HL-60/S4 treated with retinoic acid at 250 ng/mL for 4 days and 3 days (cell line): ENCODE measurements at regions not wholly inside any gene's neighbourhood (a gene's known extent, or its start where the extent isn't known, plus 50 kb on each side); places are given as distances from the start of the nearest gene placed in this dataset.

Experiments used
- in situ Hi-C: fragments of 300-500 bp; cut with MboI; formaldehyde crosslinking; loops from 2 replicates; pipeline ENCODE4 v1.7.0; 2022; ENCODE audit warnings: low sequenced_read_pairs

DNA sequence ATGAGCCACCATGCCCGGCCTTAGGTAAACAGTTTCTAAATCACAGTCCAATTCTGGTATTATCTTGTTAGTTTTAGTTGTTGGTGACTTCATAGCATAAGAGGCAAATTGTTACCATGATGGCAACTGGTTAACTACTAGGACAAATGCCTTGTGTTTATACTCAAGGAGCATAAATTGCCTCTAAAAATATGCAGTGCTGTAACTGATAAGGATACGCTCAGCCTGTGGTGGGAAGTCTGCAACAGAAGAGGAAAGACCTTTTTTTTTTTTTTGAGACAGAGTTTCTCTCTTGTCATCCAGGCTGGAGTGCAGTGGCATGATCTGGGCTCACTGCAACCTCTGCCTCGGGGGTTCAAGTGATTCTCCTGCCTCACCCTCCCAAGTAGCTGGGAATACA, 311.9 kb upstream of the ARGLU1 start:
- in situ Hi-C loops = no loop called here

DNA sequence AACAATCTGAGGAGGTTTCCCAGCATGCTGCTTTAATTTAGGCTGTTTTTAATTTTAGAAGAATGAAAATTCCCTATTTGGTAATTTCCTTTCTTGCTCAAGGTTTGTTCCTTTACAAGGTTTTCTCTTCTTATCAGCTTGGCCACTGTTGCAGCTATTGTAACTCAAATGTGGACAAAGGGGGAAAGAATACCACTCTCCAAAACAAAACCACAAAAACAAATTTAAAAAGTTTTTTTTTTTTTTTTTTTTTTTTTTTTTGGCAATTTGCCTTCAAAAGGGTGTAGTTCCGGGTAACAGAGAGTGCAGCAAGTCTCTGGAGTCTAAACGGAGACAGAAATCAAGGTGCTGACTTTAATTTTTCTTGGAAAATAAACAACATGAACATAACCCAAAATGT, 306.4 kb upstream of the ARGLU1 start:
- in situ Hi-C loops = no loop called here

DNA sequence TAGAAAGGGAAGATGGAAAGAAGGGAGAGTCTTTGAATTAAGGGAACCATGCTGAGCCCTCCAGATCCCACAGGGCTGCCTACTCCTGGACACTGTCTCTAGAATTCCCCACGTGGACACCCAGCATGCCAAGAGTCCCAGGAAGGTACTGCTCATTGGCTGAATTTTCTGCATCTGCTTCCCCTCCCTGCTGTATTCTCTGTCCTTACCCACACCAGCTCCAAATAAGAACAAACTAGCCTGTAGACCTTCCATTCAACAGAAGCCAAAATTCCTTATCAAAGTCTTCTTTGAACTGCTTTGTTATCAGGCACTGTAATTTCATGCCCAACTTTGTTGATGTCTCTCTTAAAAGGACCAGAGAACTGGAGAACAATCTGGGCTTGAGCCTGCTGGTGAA, 305.9 kb upstream of the ARGLU1 start:
- in situ Hi-C loops = no loop called here

DNA sequence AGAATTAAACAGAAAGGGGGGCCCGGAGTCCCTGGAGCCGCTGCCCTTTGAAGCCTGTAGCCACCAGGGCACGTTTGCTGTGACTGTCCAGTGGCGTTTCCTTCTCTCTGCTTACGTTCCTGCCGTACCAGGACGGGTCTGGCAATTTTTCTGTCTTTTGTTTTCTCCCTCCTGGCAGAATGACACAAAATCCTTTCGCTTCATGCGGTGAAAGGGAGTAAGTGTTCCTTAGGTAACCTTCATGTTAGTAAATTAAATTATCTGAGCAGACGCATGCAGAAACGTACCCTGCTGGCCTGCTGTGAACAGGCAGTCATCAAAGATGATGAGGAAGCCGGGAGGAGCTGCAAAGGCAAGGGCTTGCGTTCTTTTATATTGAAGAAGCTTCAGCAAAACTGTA, 299.3 kb upstream of the ARGLU1 start:
- in situ Hi-C loops = no loop called here

DNA sequence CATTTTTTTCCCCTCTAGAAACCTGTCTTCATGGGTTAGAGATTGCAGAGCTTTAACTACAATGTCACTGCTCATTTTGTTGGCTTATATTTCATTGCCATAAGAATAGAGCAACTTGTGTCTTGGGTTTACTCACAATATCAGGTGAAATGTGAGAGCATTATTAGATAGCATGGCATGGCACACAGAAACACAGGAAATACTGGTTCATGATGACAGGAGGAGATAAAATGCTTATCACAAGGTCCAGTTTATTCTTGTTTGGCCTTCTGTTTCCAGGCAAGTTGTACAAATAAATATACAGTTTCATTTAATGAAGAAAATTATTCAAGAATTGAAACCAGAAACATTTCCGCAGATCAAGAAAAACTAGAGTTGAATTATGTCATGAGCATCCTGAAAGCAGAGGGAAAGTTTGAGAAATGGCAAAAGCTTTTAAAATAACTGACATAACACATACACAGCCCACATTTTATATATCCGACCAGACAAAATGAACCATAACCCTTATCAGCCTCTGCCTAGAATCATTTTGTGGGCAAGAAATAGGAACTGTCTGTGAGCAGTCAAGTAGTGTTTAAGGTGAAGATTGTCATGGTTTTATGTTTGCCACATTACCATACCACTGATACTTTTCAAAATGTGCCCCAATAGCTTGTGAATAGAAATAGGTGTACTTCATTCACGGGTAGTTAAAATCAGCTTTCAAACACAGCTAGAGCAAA, 297.9 kb upstream of the ARGLU1 start:
- in situ Hi-C loops = no loop called here

DNA sequence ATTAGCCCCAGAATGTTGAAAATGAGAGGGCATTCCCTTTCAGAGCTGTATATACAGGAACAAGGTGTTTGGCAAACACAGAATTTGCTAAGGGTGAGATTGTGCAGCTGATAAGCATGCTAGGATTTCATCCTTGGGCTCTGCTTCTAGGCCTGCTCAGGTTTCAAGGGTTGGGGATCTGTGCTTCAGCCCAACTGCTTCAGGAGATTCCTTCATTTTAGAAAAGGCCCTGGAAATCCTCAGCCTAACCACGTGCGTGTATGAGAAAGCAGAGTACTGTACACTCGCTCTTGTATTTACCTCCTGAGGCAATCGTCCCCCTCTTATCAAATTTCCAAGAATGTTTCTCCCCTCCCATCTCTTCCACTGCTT, 291.6 kb upstream of the ARGLU1 start:
- in situ Hi-C loops = no loop called here

DNA sequence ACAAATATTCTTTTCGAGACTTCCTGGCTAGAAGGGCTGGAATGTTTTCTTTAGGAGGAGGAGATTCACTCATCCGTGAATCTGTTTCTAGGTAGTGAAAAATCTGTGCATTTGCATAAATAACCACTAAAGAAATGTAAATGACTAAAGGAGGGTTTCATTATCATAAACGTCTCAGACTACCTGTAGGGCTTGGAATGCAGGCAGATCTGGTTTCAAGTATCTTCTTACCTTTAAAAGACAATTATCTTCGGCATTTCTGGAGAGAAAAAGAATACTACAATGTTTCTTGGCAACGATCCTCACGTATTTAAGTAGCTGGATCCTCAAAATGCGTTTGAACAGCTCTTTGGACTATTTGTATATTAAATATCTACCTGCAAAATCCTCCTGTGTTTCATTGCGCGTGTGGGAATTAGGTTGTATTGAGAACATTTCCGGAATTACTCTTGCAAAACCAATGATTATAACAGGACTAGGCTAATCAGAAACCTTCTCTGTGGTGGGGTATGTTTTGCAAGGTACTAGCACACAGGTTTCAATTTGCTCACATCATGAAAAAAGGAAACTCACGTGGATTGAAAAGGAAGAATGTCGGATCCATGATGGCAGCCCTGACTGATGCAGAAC, 291.1 kb upstream of the ARGLU1 start:
- in situ Hi-C loops = no loop called here

DNA sequence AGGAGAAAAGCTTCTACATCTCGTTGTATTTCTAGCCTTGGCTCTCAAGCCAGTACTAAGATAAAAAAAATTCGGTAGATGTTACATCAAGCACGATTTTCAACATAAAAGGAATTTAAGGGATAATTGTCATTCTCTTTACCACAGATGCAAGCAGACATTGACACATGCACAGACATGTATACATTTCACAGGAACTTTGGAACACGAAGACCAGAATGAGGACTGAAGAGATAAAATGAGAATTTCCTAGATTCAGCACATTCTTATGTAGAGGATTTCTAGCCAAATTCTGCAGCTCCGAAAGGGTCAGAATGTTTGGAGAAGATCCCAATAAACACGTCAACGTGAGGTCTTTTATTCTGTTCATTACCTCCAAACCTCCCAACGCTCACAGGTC, 284.5 kb upstream of the ARGLU1 start:
- in situ Hi-C loops = no loop called here

DNA sequence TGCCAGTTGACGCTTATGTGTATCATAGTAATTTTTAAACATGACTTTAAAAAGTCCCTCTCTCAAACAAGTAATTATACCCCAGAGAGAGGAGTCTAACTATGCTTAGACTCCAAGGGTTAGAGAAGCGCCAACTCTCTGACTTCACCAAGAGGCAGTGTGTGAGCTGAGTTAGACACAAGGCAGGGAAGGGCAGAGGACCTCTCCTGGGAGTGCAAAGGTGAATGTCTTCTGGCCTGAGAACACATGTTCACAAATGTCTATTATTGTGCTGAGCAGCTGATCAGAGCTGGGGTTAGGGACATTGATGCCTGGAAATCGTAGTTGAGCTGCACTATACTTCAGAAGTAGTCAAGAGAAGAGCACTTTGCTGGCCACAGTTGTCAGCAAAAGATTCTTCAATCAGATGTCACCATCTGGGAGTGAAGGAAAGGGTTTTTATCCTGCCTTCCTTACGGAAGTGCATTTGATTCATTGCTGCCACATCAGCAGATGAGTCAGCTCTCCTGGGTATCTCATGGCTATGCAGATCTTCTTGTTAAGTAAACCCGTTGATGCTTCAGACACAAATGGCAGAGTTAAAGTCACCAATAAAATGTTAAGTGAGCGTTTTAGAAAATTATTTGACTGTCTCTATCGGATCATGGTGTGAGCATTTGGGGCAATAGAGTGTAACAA, 283.2 kb upstream of the ARGLU1 start:
- in situ Hi-C loops = no loop called here

DNA sequence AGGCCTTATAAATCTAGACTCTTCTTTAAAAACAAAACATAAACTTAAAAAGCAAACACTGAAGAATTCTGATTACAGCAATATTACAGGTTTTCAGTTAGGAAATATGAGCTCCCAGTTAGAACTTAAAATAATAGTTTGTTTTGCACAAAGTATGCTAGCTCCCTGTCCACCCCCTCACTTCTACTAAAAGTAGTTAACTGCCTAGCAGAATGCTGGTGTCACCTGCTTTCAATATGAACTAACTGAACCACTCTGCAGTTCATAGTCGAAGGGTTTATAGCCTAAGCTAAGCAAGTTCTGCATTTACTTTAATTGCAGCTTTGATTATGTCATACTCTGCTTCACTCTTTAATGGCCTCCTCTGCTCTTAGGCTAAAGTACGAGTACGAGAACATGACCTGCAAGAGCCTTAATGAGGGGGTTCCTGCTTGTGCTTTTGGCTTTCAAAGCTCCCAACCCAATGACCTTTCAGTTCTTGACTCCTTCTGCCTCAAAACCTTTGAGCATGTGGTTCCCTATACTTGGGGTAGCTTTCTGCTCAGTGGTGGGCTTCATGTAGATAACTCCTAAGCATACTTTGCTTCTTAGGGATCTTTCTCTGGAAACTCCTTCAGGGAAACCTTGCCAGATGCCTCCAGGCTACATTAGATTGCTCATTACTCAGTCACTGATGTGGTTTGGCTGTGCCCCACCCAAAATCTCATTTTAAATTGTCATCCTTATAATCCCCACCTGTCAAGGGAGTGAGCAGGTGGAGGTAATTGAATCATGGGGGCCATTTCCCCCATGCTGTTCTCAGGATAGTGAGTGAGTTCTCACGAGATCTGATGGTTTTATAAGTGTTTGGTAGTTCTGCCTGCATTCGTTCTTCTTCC, 278.9 kb upstream of the ARGLU1 start:
- in situ Hi-C loops = no loop called here

DNA sequence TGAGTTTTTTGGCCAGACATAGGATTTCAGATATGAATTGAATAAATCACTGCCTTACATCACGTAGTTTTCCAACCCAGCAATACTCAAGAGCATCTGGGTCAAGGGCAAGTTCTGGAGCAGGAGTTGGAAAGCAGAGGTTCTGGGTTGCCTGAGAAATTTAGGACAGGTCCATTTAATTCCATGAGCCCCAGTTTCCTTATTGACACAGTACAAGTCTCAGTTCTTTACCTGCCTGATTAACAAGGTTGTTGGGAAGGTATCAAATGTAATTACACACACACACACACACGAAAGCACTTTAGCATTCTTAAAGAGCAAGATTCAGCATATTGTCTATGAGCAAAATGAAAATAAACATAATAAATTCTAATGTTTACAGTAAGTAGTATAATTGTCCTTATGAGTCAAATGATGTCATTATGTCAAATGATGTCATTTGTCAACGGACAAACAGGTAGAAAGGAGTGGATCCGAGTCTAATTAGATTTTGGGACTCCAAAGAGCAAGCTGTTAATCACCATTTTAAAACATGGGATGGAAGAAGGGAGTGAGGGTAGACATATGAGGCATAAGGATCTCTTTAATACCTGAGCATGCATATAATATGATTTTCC, 268.4 kb upstream of the ARGLU1 start:
- in situ Hi-C loops = no loop called here

DNA sequence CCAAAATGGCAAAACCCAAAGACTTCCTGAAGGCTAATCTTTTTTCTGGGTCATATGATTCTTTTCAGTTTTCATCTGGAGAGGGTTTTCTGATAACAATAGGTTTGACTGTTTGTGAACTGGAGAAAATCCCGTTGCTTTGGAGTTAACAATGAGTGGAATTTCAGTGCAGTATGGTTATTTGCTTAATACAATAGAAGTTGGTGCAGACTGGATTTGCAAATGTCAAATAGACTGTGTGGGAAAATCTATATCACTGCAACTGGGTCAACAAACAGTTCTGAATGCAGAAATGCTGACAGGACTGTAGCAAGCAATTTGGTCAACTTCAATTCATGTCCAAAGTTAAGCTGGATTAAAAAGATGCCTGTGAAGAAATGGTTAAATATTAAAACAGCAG, 267.5 kb upstream of the ARGLU1 start:
- in situ Hi-C loops = no loop called here

DNA sequence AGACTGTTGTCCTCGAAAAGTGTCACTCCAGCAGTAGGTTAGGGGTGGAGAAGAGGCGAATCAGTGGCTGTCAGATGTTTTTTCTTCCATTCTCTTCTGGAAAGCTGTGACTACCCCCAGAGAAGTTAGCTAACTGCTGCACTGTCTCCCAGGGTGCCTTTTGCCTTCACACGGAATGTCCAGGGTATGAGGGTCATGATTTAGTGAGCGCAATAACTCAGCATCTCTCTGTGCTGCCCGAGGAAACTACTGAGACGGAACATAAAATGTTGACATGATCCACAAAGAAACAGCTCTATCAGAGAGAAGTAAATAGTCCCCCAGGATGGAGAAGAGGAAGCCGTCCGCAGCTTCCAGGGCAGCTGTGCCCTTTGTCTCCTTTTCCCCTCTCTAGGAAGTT, 254.0 kb upstream of the ARGLU1 start:
- in situ Hi-C loops = no loop called here

DNA sequence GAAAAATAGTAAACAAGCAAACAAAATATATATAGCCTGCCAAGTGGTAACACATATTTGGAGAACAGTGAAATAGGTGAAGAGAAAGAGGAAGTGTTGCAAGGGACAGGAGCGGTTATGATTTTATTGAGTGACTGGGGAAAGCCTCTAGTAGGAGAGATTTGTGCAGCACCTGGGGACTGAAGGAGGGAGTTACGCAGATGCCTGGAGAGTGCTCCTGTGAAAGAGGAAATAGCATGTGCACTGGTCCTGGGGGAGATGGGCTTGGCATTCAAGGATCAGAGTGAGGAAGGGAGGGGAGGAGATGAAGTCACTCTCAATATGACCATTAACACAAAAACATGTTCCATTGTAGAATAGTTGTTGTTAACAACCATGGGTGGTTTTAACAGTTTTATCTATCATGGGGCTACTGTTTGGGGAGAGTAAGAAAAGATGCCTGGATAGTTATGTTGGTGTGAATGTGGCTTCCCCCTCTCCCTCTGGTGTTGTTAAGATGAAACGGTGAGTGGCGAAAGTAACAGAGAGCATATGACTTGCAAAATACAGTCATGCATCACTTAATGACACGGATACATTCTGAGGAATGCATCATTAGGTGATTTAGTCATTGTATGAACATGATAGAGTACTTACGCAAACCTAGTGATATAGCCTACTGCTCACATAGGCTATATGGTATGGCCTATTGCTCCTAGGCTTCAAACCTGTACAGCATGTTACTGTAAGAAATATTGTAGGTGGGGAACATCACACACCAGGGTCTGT, 251.7 kb upstream of the ARGLU1 start:
- in situ Hi-C loops = no loop called here

DNA sequence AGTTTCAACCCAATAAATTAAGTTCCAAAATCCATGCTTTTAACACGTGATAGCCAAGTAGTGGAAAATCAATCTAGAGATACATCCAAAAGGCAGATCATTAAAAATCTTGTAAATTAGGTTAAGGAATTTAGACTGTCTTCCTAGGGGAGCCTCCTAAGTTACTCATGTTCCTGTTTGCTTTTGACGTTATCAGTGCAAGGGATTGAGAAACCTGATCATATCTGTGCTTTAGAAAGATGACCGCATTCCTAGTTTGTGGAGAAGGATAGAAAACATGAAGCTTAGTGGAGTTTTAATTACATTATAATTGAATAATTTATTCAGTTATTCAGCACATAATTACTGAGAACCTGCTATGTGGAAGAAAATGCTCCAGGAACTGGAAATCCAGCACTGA, 251.0 kb upstream of the ARGLU1 start:
- in situ Hi-C loops = no loop called here

DNA sequence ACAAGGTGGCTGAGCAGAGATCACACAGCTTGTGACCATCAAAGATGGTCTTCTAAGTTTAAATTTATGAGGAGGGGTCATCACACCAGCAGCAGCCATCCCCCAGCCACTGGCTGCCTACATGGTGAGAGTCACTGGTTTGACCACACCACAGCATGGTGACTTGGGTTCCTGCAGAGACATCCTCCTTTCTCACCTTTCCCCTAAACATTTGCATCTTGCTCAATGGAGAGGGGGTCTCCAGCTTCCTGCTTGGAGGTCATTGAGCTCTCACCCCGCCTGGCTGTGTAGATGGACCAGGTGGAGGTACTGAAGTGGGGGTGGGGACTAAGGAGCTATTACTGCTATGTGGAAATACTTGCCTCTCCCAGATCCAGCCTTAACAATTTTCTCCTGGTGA, 247.6 kb upstream of the ARGLU1 start:
- in situ Hi-C loops = no loop called here

DNA sequence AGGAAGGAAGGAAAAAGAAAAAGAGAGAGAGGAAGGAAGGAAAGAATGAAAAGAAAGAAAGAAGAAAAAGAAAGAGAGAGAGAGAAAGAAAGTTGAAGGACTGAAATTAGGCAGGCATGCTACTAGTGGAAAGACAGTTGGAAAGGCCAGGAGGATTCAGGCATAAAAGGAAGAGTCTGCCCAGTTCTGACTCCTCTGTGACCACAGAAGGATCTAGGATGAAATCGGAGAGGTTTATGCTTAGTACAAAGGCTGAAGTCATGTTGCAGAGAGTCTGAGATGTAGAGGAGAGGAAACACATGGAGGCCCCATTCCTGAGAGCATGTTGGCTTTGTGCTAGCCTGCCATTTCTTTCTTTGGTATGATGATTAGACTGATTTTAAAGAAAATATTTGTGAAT, 246.5 kb upstream of the ARGLU1 start:
- in situ Hi-C loops = no loop called here

DNA sequence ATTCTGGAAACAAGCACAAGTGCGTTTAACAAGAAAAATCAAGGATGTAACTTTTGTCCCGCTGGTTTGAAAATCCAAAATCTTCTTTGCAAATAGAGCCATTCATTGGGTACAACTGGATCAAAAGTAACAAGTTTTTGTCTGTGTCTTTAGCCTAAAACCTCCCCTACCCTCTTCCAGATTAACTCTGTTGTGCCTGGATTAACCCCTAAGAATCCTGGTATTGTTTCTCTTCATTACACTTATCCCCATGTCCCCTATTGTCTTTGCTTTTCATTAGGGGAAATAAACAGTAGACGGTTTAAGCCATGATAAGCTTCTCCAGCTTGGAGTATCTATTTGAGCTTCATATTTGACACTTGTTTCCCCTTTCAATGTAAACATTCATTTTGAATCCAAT, 242.1 kb upstream of the ARGLU1 start:
- in situ Hi-C loops = no loop called here

DNA sequence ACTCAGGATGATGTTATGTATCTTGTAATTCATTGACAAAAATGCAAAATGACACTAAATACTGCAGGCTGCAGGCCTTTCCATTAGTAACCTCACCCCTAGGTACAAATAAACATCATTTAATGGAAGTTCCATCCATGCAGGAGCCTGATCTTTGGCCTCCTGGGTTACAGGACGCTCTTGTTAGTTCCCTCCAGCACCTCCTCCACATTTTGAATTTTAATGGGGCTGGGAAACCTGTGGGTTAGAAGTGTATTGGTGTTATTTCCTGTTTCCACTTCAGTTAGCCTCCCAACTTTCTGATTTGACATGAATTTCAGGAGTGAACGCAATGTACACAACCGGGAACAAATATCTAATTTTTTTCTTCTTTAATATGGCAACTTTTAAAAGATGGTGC, 237.1 kb upstream of the ARGLU1 start:
- in situ Hi-C loops = no loop called here

DNA sequence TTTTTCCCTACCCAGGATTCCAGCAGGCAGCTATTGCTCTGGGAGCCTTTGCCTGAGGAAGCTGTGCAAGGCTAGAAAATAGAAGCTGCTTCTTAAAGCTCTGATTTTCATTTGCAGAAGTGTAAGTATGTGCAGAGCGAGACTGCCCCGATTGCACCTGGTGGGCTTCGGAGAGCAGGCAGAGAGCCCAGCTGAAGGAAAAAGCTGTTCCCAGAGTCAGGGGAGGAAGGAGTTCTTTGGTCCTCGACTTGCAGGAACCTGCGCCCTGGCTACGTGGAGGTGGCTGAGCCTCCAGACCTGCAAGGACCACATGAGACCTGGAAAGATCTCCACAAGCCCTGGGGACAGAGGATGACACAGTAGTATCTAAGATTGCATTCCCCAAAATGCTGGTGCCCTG, 235.0 kb upstream of the ARGLU1 start:
- in situ Hi-C loops = no loop called here
